SK-N-SH treated with all-trans-retinoic acid at 6 μM for 48 hours (cell line): ENCODE measurements at regions not wholly inside any gene's neighbourhood (a gene's known extent, or its start where the extent isn't known, plus 50 kb on each side); places are given as distances from the start of the nearest gene placed in this dataset.

ENCODE experiments used
- OSR1 ChIP-seq: fragments of 250-450 bp; sonication (Bioruptor Pico); IDR thresholded peaks from 2 replicates; pipeline ENCODE4 v1.8.0; 2022; ENCODE audit warnings: moderate library complexity, mild to moderate bottlenecking, inconsistent platforms
- TOX ChIP-seq: fragments of 250-450 bp; sonication (Bioruptor Pico); IDR thresholded peaks from 2 replicates; pipeline ENCODE4 v1.8.0; 2021; ENCODE audit warnings: mild to moderate bottlenecking, moderate library complexity, borderline replicate concordance
- ZNF8 ChIP-seq: fragments of 450-650 bp; formaldehyde crosslinking; IDR thresholded peaks from 2 replicates; pipeline ENCODE4 v1.5.0; 2020; ENCODE audit warnings: mild to moderate bottlenecking, moderate library complexity

DNA sequence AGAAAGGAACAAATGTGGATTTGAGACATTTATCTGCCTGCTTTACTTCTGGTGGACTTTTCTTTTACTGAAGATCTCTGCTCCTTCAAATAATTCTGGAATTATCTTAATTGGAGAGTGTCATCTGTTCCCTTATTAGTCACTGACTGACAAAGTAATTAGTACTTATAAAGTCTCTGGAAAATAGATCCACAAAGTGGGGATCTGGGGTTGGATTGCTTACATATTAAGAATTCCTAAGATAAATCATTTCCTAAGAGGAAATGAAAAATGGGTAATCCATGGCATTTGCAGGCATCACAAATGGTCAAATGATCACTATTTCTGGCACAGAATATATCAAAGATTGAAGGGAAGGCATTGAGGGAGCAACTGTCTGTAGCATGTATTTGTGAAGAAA is 137.4 kb upstream of the SLITRK5 start:
- TF ChIP-seq OSR1 (CRISPR knock-in tag) (no peak), ZNF8 (CRISPR knock-in tag) (no peak), TOX (CRISPR knock-in tag) (no peak)
